GM23338 (cell line): ENCODE measurements at regions not wholly inside any gene's neighbourhood (a gene's known extent, or its start where the extent isn't known, plus 50 kb on each side); places are given as distances from the start of the nearest gene placed in this dataset.

Experiments used
- EZH2 ChIP-seq: fragments of 200-600 bp; sonication (generic); IDR thresholded peaks from one replicate; pipeline ENCODE4 v1.8.0; 2017; ENCODE audit warnings: antibody characterized with exemption, mild to moderate bottlenecking, low read depth; ENCODE audit not compliant: unreplicated experiment
- TF ChIP-seq, protein P1 (sequence below), 2 experiments: fragments of 200-600 bp in 1 of 2; sonication (generic) in 1 of 2; conservative IDR thresholded peaks; 2 replicates each; pipeline versions ENCODE4 v1.5.1 to v1.6.1; 2016 to 2017; ENCODE audit warnings: antibody characterized with exemption in 2 of 2, low read depth in 2 of 2, mild to moderate bottlenecking in 2 of 2, moderate library complexity in 1 of 2
- TF ChIP-seq, protein P2 (sequence below): IDR thresholded peaks from 2 replicates; pipeline ENCODE4 v1.6.1; 2016; ENCODE audit warnings: antibody characterized with exemption

DNA sequence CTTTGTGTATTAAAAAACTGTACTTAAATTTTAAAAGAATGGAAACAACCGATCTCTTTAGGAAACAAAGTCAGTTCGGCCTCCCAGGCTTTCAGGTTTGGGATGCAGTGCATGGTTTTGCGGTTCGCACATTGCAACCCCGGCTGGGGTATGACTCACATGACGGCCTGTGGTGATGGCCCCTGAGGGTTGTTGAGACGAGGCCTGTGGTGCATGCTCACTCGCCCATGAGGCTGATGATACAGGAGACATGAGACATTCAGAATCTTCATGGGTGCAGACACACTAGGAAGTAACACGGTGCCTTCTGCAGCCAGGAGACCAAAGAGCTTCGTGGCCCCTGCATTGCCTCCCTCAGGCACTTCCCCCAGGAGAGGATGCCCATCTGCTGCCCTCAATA lies 724.6 kb upstream of the SALL3 start:
- no peak for TF ChIP-seq EZH2
- TF ChIP-seq, protein P1, sequence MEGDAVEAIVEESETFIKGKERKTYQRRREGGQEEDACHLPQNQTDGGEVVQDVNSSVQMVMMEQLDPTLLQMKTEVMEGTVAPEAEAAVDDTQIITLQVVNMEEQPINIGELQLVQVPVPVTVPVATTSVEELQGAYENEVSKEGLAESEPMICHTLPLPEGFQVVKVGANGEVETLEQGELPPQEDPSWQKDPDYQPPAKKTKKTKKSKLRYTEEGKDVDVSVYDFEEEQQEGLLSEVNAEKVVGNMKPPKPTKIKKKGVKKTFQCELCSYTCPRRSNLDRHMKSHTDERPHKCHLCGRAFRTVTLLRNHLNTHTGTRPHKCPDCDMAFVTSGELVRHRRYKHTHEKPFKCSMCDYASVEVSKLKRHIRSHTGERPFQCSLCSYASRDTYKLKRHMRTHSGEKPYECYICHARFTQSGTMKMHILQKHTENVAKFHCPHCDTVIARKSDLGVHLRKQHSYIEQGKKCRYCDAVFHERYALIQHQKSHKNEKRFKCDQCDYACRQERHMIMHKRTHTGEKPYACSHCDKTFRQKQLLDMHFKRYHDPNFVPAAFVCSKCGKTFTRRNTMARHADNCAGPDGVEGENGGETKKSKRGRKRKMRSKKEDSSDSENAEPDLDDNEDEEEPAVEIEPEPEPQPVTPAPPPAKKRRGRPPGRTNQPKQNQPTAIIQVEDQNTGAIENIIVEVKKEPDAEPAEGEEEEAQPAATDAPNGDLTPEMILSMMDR (conservative IDR thresholded peaks at IDR 0.05; ENCODE audit: low read depth in 2 of 2) = no peak
- TF ChIP-seq, protein P2, sequence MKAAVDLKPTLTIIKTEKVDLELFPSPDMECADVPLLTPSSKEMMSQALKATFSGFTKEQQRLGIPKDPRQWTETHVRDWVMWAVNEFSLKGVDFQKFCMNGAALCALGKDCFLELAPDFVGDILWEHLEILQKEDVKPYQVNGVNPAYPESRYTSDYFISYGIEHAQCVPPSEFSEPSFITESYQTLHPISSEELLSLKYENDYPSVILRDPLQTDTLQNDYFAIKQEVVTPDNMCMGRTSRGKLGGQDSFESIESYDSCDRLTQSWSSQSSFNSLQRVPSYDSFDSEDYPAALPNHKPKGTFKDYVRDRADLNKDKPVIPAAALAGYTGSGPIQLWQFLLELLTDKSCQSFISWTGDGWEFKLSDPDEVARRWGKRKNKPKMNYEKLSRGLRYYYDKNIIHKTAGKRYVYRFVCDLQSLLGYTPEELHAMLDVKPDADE = no peak
